Caco-2 (cell line): ENCODE measurements at regions not wholly inside any gene's neighbourhood (a gene's known extent, or its start where the extent isn't known, plus 50 kb on each side); places are given as distances from the start of the nearest gene placed in this dataset.

Source experiments
- BruUV-seq: library from RNA; stranded (reverse); fragments of 400-500 nt; replicated peaks from 2 replicates; lab custom pipeline; 2021; lab: Mats Ljungman, UMichigan
- CTCF ChIA-PET: fragments of 300-600 bp; sonication (Branson Sonifier 250); formaldehyde crosslinking; loops from one replicate; lab custom pipeline; 2022; ENCODE audit warnings: antibody characterized with exemption; lab: Charles Lee
- POLR2A ChIA-PET: fragments of 300-600 bp; sonication (Branson Sonifier 250); formaldehyde crosslinking; loops from one replicate; lab custom pipeline; 2022; ENCODE audit warnings: antibody characterized with exemption; lab: Charles Lee
- DNase-seq, 2 experiments: peaks; one replicate each; pipeline versions ENCODE4 v3.0.0 to v3.0.0-alpha.2; 2020 to 2022
- H3K27me3 ChIP-seq: replicated peaks from 2 replicates; pipeline ENCODE4 v1.6.0; 2011; ENCODE audit warnings: low read length; ENCODE audit not compliant: control insufficient read depth, insufficient read depth
- H3K36me3 ChIP-seq: 2 replicates; pipeline ENCODE4 v1.5.1; 2011; ENCODE audit warnings: low read length; ENCODE audit not compliant: control insufficient read depth, insufficient read depth
- H3K4me1 ChIP-seq: fragments of 250-450 bp; sonication (Bioruptor Pico); 2 replicates; pipeline ENCODE4 v1.5.1; 2020; ENCODE audit warnings: mild to moderate bottlenecking
- H3K4me3 ChIP-seq: 2 replicates; pipeline ENCODE4 v1.5.1; 2011; ENCODE audit warnings: low read depth, mild to moderate bottlenecking, control low read depth, low read length
- H3K9me3 ChIP-seq: fragments of 250-450 bp; sonication (Bioruptor Pico); 2 replicates; pipeline ENCODE4 v1.5.1; 2020; ENCODE audit warnings: mild to moderate bottlenecking, moderate library complexity
- H3K27ac Mint-ChIP-seq: one replicate; pipeline ENCODE4 v1.8.0; 2022; ENCODE audit warnings: mixed read lengths; ENCODE audit not compliant: unreplicated experiment
- H3K27me3 Mint-ChIP-seq: one replicate; pipeline ENCODE4 v1.8.0; 2022; ENCODE audit warnings: mixed read lengths; ENCODE audit not compliant: insufficient read depth, unreplicated experiment
- H3K36me3 Mint-ChIP-seq: one replicate; pipeline ENCODE4 v1.8.0; 2022; ENCODE audit warnings: mild to moderate bottlenecking, mixed read lengths; ENCODE audit not compliant: insufficient read depth, unreplicated experiment
- H3K4me1 Mint-ChIP-seq: one replicate; pipeline ENCODE4 v1.8.0; 2022; ENCODE audit warnings: low read depth, mixed read lengths; ENCODE audit not compliant: unreplicated experiment
- H3K4me3 Mint-ChIP-seq: one replicate; pipeline ENCODE4 v1.8.0; 2022; ENCODE audit warnings: mild to moderate bottlenecking, moderate library complexity, mixed read lengths; ENCODE audit not compliant: unreplicated experiment
- H3K9me3 Mint-ChIP-seq: one replicate; pipeline ENCODE4 v1.8.0; 2022; ENCODE audit warnings: mixed read lengths; ENCODE audit not compliant: unreplicated experiment
- CTCF ChIP-seq, 2 experiments: fragments of 200-600 bp in 1 of 2; IDR thresholded peaks; 1 replicate in 1 of 2; 2 replicates in 1 of 2; pipeline versions ENCODE4 v1.5.1 to v1.8.0; 2011 to 2022; ENCODE audit warnings: antibody characterized with exemption in 1 of 2, control low read depth in 1 of 2, inconsistent platforms in 1 of 2, low read depth in 1 of 2, low read length in 1 of 2, mild to moderate bottlenecking in 1 of 2, moderate library complexity in 1 of 2; ENCODE audit not compliant: insufficient read depth in 1 of 2, severe bottlenecking in 1 of 2, unreplicated experiment in 1 of 2
- intact Hi-C: fragments of 100-400 bp; cut with micrococcal nuclease; formaldehyde crosslinking; loops from one replicate; pipeline ENCODE4 v1.10.0; 2022; ENCODE audit not compliant: unreplicated experiment

- no peaks in the 10 kb centered on the region for H3K4me1 Mint-ChIP-seq
- no peak for DNase-seq
- no peak for TF ChIP-seq CTCF (IDR thresholded peaks at IDR 0.05; ENCODE audit: insufficient read depth in 1 of 2, low read depth in 1 of 2, low read length in 1 of 2, severe bottlenecking in 1 of 2, unreplicated experiment in 1 of 2)
- BruUV-seq: no TSS peak
- H3K9me3 Mint-ChIP-seq: no peaks in the 10 kb centered on the region
- no peaks in the 10 kb centered on the region for H3K36me3 ChIP-seq
- no peak overlapping the region for H3K4me3 ChIP-seq
- intact Hi-C loops: loop anchor here (10.0 kb wide), 1 partner anchor 351 kb away; no protein-coding TSS in a partner anchor
- no peak overlapping the region for H3K27ac Mint-ChIP-seq
- CTCF ChIA-PET: interaction anchor here (1.4 kb wide), 1 partner anchor 12 kb away, joined by 4 read pairs; no protein-coding TSS in a partner anchor
- peak overlapping the region; percentile 66 for H3K4me3 Mint-ChIP-seq
- no peaks in the 10 kb centered on the region for H3K9me3 ChIP-seq
- POLR2A ChIA-PET: interaction anchor here (0.6 kb wide), 1 partner anchor 630 kb away, joined by 4 read pairs; no protein-coding TSS in a partner anchor
- no peaks in the 10 kb centered on the region for H3K4me1 ChIP-seq
- no peaks in the 10 kb centered on the region for H3K27me3 Mint-ChIP-seq
- no peaks in the 10 kb centered on the region for H3K27me3 ChIP-seq
- no peaks in the 10 kb centered on the region for H3K36me3 Mint-ChIP-seq
These were observed 113.8 kb upstream of the SMURF2 start for GRCh38 chr17:64775701-64776570.

GRCh38 chr17:64774888-64775540 is 112.9 kb upstream of the SMURF2 start:
- H3K36me3 Mint-ChIP-seq: no peaks in the 10 kb centered on the region
- Histone ChIP-seq H3K4me3 (no peak overlapping the region), H3K9me3 (no peaks in the 10 kb centered on the region), H3K4me1 (no peaks in the 10 kb centered on the region), H3K36me3 (no peaks in the 10 kb centered on the region), H3K27me3 (no peaks in the 10 kb centered on the region)
- H3K4me3 Mint-ChIP-seq: no peak overlapping the region
- intact Hi-C loops: loop anchor here (10.0 kb wide), 1 partner anchor 350 kb away; no protein-coding TSS in a partner anchor
- DNase-seq: no peak
- no peak for TF ChIP-seq CTCF (IDR thresholded peaks at IDR 0.05; ENCODE audit: insufficient read depth in 1 of 2, low read depth in 1 of 2, low read length in 1 of 2, severe bottlenecking in 1 of 2, unreplicated experiment in 1 of 2)
- CTCF ChIA-PET: no interaction called here
- H3K4me1 Mint-ChIP-seq: no peaks in the 10 kb centered on the region
- no peaks in the 10 kb centered on the region for H3K9me3 Mint-ChIP-seq
- BruUV-seq: no TSS peak
- POLR2A ChIA-PET: interaction anchor here (0.6 kb wide), 1 partner anchor 629 kb away, joined by 4 read pairs; no protein-coding TSS in a partner anchor
- no peak overlapping the region for H3K27ac Mint-ChIP-seq
- H3K27me3 Mint-ChIP-seq: no peaks in the 10 kb centered on the region
